H1 (cell line): ENCODE measurements at regions not wholly inside any gene's neighbourhood (a gene's known extent, or its start where the extent isn't known, plus 50 kb on each side); places are given as distances from the start of the nearest gene placed in this dataset.

Experiments used
- CHD7 ChIP-seq: fragments of 300-600 bp; sonication (generic); IDR thresholded peaks from 2 replicates; pipeline ENCODE4 v1.7.1; 2012; ENCODE audit warnings: low read length, moderate library complexity, mild to moderate bottlenecking, inconsistent platforms; ENCODE audit not compliant: insufficient replicate concordance
- EP300 ChIP-seq, 2 experiments: IDR thresholded peaks; 1 replicate in 1 of 2; 2 replicates in 1 of 2; pipeline ENCODE4 v1.6.1; 2011 to 2012; ENCODE audit warnings: low read depth in 2 of 2, low read length in 2 of 2, mild to moderate bottlenecking in 2 of 2, borderline replicate concordance in 1 of 2, inconsistent platforms in 1 of 2, moderate library complexity in 1 of 2
- EZH2 ChIP-seq: fragments of 200-600 bp; sonication (generic); IDR thresholded peaks from 2 replicates; pipeline ENCODE4 v1.7.1; 2012; ENCODE audit warnings: low read depth, mild to moderate bottlenecking, moderate library complexity, low read length, inconsistent platforms; ENCODE audit not compliant: severe bottlenecking
- HDAC2 ChIP-seq, 2 experiments: fragments of 300-600 bp in 1 of 2; sonication (generic) in 1 of 2; IDR thresholded peaks; 2 replicates each; pipeline ENCODE4 v1.6.1; 2011 to 2012; ENCODE audit warnings: low read depth in 2 of 2, low read length in 2 of 2, mild to moderate bottlenecking in 2 of 2, moderate library complexity in 2 of 2, borderline replicate concordance in 1 of 2, inconsistent platforms in 1 of 2
- HDAC6 ChIP-seq: IDR thresholded peaks from one replicate; pipeline ENCODE4 v1.7.1; 2012; ENCODE audit warnings: low read depth, mild to moderate bottlenecking, inconsistent platforms, low read length, moderate library complexity
- JUN ChIP-seq: IDR thresholded peaks from 2 replicates; pipeline ENCODE4 v1.6.1; 2011; ENCODE audit warnings: low read depth, mild to moderate bottlenecking, improper control_type of control experiment, low read length
- NRF1 ChIP-seq: IDR thresholded peaks from 2 replicates; pipeline ENCODE4 v1.6.1; 2011; ENCODE audit warnings: mild to moderate bottlenecking, low read depth, low read length, improper control_type of control experiment
- PHF8 ChIP-seq: fragments of 200-600 bp; sonication (generic); conservative IDR thresholded peaks from 2 replicates; pipeline ENCODE4 v1.7.1; 2012; ENCODE audit warnings: low read depth, mild to moderate bottlenecking, inconsistent platforms, low read length, moderate library complexity
- TEAD4 ChIP-seq: IDR thresholded peaks from 2 replicates; pipeline ENCODE4 v1.6.1; 2012; ENCODE audit warnings: low read depth, low read length, inconsistent platforms, mixed read lengths
- YY1 ChIP-seq: IDR thresholded peaks from 2 replicates; pipeline ENCODE4 v1.6.1; 2011; ENCODE audit warnings: low read depth, mild to moderate bottlenecking, low read length
- ZNF274 ChIP-seq: IDR thresholded peaks from 2 replicates; pipeline ENCODE4 v1.7.0; 2012; ENCODE audit warnings: low read length, borderline replicate concordance; ENCODE audit errors: extremely low read depth

DNA sequence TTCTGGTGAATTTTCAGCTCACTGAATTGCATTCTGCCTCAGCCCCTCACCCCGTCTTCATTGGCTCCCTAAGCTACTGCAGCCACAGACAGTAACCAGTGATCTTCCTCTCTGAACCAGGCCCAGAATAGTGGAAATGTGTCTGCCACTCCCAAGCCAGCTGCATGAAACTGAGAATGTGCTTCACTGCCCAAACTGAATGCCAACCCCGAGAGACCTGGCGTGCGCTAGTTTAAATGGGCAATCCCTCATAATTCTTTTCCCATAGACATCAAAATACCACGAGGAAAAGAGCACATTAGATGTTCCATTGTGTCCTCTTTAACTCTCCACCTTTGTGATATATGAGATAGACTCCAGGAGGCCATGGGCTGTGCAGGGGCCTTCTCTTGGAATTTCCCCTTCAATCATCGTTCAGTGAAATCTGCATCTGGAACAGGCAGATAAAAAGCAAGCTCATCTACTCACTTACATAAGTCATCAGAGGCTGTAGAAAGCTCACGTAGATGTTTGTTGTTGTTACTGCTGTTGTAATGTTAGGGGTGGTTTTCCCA, 320.2 kb downstream of the NFIB start (continued):
- TF ChIP-seq CHD7 (no peak), JUN (no peak), HDAC2 (IDR thresholded peaks at IDR 0.05; ENCODE audit: borderline replicate concordance in 1 of 2, low read depth in 2 of 2, low read length in 2 of 2) (no peak), PHF8 (no peak), EZH2 (no peak), TEAD4 (no peak), ZNF274 (no peak), HDAC6 (no peak), YY1 (no peak), EP300 (IDR thresholded peaks at IDR 0.05; ENCODE audit: borderline replicate concordance in 1 of 2, low read depth in 2 of 2, low read length in 2 of 2) (no peak), NRF1 (no peak)
- TF ChIP-seq, all 59 proteins: peak for 0
